Stimulated activated CD4-positive, alpha-beta T cell treated with anti-CD3 and anti-CD28 coated beads, Interleukin-1b, Interleukin-23, amount 100 ng/mL, for 24 hours (primary cell): ENCODE measurements at regions not wholly inside any gene's neighbourhood (a gene's known extent, or its start where the extent isn't known, plus 50 kb on each side); places are given as distances from the start of the nearest gene placed in this dataset.

ENCODE experiments used
- DNase-seq, 4 experiments: peaks; one replicate each; pipeline ENCODE4 v3.0.0-alpha.2; 2020; ENCODE audit warnings: low read depth in 4 of 4, low spot score in 1 of 4

GRCh38 chr4:184879271-184879670, 53.5 kb upstream of the ACSL1 start:
- DNase-seq = no peak

GRCh38 chr4:184882276-184882675, 56.5 kb upstream of the ACSL1 start:
- DNase-seq = no peak

- DNase-seq = no peak
Observed at GRCh38 chr4:184883024-184883423, 57.3 kb upstream of the ACSL1 start.

- DNase-seq = no peak
Observed at GRCh38 chr4:184884883-184885282, 59.1 kb upstream of the ACSL1 start.

GRCh38 chr4:184885602-184886001, 59.8 kb upstream of the ACSL1 start:
- DNase-seq = no peak

GRCh38 chr4:184887333-184887732, 61.6 kb upstream of the ACSL1 start:
- DNase-seq = no peak

- no peak for DNase-seq
Observed at GRCh38 chr4:184887947-184888346, 62.2 kb upstream of the ACSL1 start.

GRCh38 chr4:184889666-184890335, 64.0 kb upstream of the ACSL1 start:
- no peak for DNase-seq

- DNase-seq = no peak
Observed at GRCh38 chr4:184890499-184890898, 64.7 kb upstream of the ACSL1 start.

GRCh38 chr4:184891816-184892397, 66.1 kb upstream of the ACSL1 start:
- DNase-seq = no peak

GRCh38 chr4:184892999-184893398, 67.2 kb upstream of the ACSL1 start:
- DNase-seq = no peak

- no peak for DNase-seq
Observed at GRCh38 chr4:184893801-184894571, 68.2 kb upstream of the ACSL1 start.

GRCh38 chr4:184895012-184895695, 69.4 kb upstream of the ACSL1 start:
- no peak for DNase-seq

GRCh38 chr4:184896868-184897715, 71.3 kb upstream of the ACSL1 start:
- no peak for DNase-seq

GRCh38 chr4:184897895-184898294, 72.1 kb upstream of the ACSL1 start:
- DNase-seq = no peak

- DNase-seq = no peak
Observed at GRCh38 chr4:184898793-184899192, 73.0 kb upstream of the ACSL1 start.

GRCh38 chr4:184899261-184900134, 73.7 kb upstream of the ACSL1 start:
- no peak for DNase-seq

GRCh38 chr4:184900184-184900583, 74.4 kb upstream of the ACSL1 start:
- no peak for DNase-seq

- no peak for DNase-seq
Observed at GRCh38 chr4:184902550-184902949, 76.8 kb upstream of the ACSL1 start.
